ENCODE measurements at regions not wholly inside any gene's neighbourhood (a gene's known extent, or its start where the extent isn't known, plus 50 kb on each side); places are given as distances from the start of the nearest gene placed in this dataset.

GRCh38 chr11:76721755-76722677 is 51.5 kb upstream of the LRRC32 start:
- in situ Hi-C loops (cut with HindIII; ENCODE audit: low pct_unique_long_range_greater_than_20kb, low sequenced_read_pairs), result no loop called here
- TF ChIP-seq JUND (IDR thresholded peaks at IDR 0.05; ENCODE audit: low read depth), result no peak
- peak; percentile 67 to 89 for DNase-seq (ENCODE audit: low read depth in 1 of 2, low spot score in 1 of 2)

GRCh38 chr11:76723142-76723541 is 52.6 kb upstream of the LRRC32 start:
- DNase-seq (ENCODE audit: low read depth in 1 of 2, low spot score in 1 of 2), result peak in 1 of 2 experiments; percentile 15
- no peak for TF ChIP-seq JUND (IDR thresholded peaks at IDR 0.05; ENCODE audit: low read depth)
- in situ Hi-C loops (cut with HindIII; ENCODE audit: low pct_unique_long_range_greater_than_20kb, low sequenced_read_pairs), result no loop called here

GRCh38 chr11:76723548-76723947 is 53.0 kb upstream of the LRRC32 start:
- no peak for TF ChIP-seq JUND (IDR thresholded peaks at IDR 0.05; ENCODE audit: low read depth)
- DNase-seq (ENCODE audit: low read depth in 1 of 2, low spot score in 1 of 2), result no peak
- in situ Hi-C loops (cut with HindIII; ENCODE audit: low pct_unique_long_range_greater_than_20kb, low sequenced_read_pairs), result no loop called here

- no peak for TF ChIP-seq JUND (IDR thresholded peaks at IDR 0.05; ENCODE audit: low read depth)
- in situ Hi-C loops (cut with HindIII; ENCODE audit: low pct_unique_long_range_greater_than_20kb, low sequenced_read_pairs), result no loop called here
- DNase-seq (ENCODE audit: low read depth in 1 of 2, low spot score in 1 of 2), result peak in 1 of 2 experiments; percentile 22
Measured at GRCh38 chr11:76724171-76724768, 53.7 kb upstream of the LRRC32 start.

GRCh38 chr11:76728227-76728626 is 54.9 kb upstream of the TSKU start:
- no peak for TF ChIP-seq JUND (IDR thresholded peaks at IDR 0.05; ENCODE audit: low read depth)
- in situ Hi-C loops (cut with HindIII; ENCODE audit: low pct_unique_long_range_greater_than_20kb, low sequenced_read_pairs), result no loop called here
- DNase-seq (ENCODE audit: low read depth in 1 of 2, low spot score in 1 of 2), result no peak

GRCh38 chr11:76728778-76729177 is 54.4 kb upstream of the TSKU start:
- in situ Hi-C loops (cut with HindIII; ENCODE audit: low pct_unique_long_range_greater_than_20kb, low sequenced_read_pairs), result no loop called here
- DNase-seq (ENCODE audit: low read depth in 1 of 2, low spot score in 1 of 2), result no peak
- no peak for TF ChIP-seq JUND (IDR thresholded peaks at IDR 0.05; ENCODE audit: low read depth)

GRCh38 chr11:76729214-76729613 is 53.9 kb upstream of the TSKU start:
- no peak for TF ChIP-seq JUND (IDR thresholded peaks at IDR 0.05; ENCODE audit: low read depth)
- in situ Hi-C loops (cut with HindIII; ENCODE audit: low pct_unique_long_range_greater_than_20kb, low sequenced_read_pairs), result no loop called here
- no peak for DNase-seq (ENCODE audit: low read depth in 1 of 2, low spot score in 1 of 2)

- in situ Hi-C loops (cut with HindIII; ENCODE audit: low pct_unique_long_range_greater_than_20kb, low sequenced_read_pairs), result no loop called here
- TF ChIP-seq JUND (IDR thresholded peaks at IDR 0.05; ENCODE audit: low read depth), result no peak
- DNase-seq (ENCODE audit: low read depth in 1 of 2, low spot score in 1 of 2), result no peak
Measured at GRCh38 chr11:76730887-76731565, 52.1 kb upstream of the TSKU start.

GRCh38 chr11:76732643-76733042 is 50.5 kb upstream of the TSKU start:
- no peak for DNase-seq (ENCODE audit: low read depth in 1 of 2, low spot score in 1 of 2)
- no peak for TF ChIP-seq JUND (IDR thresholded peaks at IDR 0.05; ENCODE audit: low read depth)
- in situ Hi-C loops (cut with HindIII; ENCODE audit: low pct_unique_long_range_greater_than_20kb, low sequenced_read_pairs), result no loop called here

All from T47D (cell line).